COLO829 (cell line): ENCODE measurements at regions not wholly inside any gene's neighbourhood (a gene's known extent, or its start where the extent isn't known, plus 50 kb on each side); places are given as distances from the start of the nearest gene placed in this dataset.
"Not testable (repeated sequence)": the region's sequence is repeated elsewhere in the genome, so short reads cannot be mapped to it uniquely, and the experiment has no call there.

Experiments used
- DNase-seq: peaks from one replicate; pipeline ENCODE4 v3.0.0; 2012; ENCODE audit warnings: low spot score

DNA sequence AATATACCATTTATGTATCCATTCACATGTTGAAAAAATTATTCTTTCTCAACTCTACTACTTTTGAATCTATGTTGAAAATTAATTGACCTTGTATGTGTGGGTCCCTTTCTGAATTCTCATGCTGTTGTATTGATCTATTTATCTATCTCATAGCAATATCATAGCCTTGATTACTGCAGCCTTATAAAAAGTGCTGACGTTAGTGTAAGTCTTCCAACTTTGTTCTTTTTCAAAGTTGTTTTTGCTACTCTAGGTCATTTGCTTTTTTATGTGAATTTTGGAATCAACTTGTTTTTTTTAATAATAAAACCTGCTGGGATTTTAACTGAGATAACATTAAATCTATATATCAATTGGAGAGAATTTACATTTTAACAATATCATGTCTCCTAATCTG, 52.2 kb upstream of the PAX3 start:
- DNase-seq, result no peak

DNA sequence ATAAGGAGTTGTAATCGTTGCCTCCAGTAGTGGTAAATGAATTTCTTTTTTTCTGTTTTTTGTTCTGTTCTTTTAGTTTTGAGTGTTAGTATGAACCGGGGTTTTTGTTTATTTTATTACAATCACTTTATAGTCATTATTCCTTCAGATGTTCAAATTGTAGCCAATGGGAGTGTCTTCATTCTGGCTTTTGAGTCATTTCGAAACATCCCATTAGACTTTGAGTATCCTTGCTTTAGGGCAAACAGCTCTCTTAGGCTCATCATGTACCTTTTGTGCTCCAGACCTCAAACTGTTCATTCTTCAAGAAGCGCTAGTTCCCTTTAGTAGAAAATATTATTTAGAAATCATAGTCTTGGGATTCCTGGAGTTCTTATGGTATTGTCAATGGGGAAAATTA, 54.2 kb upstream of the PAX3 start:
- DNase-seq, result peak; percentile 37

DNA sequence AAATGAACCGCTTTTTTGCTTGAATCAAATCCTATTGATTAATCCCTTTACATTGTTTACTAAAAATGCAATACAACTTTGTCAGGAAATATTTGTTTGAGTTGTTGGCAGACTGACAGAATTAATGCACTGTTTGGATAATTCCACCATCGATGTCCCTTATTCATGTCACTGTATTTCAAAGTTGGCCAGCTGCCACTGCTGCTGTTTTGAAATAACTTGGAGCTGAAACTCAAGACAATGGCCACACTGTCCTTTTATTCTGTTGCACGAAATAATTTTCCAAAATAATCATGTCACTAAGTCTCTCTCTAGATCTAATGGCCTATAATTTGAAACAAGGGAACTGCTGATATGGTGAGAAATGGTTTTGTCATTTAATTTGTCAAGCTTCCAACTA, 55.2 kb upstream of the PAX3 start:
- peak; percentile 53 for DNase-seq

DNA sequence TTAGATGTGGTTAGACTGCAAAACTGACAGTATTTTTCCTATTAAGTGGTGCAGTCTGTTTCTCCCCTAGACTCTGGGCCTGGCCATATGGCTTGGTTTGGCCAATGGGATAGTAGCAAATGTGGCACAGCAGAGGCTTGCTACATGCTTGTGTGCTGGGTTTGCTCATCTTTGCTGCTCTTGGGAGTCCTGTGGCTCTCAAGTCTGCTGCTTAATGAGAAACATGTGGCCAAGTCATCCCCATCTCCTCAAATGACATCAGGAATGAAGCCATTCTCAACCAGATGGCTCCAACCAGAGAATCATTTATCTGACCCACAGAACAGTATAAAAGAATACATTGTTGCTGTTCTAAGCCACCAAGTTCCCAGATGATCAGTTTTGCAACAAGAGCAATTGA, 57.1 kb upstream of the PAX3 start:
- no peak for DNase-seq

DNA sequence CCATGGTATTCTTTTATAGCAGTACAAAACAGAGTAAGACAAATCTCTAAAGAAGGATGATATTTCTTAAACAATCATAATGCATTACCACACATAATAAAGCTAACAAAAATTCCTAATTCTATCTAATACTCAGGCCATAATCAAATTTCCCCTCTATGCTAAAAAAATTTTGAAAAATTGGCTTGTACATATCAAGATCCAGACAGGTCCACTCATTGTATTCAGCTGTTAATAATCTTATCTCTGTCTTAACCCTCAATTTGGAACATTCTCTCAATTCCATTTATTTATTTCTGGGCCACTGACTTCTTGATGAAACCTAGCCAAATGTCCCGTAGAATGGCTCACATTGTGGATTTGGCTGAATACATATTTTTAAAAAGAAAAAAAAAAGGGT, 59.1 kb upstream of the PAX3 start:
- DNase-seq, result no peak

DNA sequence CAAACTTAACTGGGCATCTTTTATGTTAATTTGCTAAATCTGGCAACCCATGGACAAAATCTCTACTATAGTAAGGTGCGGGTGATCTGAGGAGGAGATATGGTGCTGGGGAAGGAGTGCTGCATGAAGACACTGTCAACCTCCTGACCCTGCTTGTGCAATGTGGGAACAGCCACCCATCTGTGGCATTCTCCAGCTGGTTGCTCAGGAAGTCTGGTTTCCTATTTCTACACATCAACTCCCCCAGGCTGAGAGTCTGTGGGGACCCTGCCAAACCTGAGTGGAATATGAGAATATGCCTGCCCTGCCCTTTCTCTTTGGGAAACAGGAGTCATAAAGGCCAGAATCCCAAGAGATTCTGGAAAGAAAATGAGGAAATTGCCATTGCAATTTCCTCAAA, 60.1 kb upstream of the PAX3 start:
- no peak for DNase-seq

DNA sequence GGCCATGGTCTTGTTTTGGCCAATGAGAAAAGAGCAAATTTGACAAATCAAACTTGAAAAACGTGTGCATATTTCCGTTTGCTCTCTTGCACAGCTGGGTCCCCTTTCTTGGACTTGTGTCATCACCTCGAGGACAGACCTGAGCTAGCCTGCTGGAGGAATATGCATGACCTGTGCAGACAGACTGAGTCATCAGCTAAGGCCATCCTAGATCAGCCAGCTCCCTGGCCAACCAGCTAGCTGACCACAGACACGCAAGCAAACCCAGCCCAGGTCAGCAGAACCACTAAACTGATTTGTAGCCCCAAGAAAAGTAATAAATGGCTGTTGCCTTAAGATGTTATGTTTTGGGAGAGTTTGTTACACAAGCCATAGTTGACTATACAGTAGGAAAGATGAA, 61.3 kb upstream of the PAX3 start:
- no peak for DNase-seq

DNA sequence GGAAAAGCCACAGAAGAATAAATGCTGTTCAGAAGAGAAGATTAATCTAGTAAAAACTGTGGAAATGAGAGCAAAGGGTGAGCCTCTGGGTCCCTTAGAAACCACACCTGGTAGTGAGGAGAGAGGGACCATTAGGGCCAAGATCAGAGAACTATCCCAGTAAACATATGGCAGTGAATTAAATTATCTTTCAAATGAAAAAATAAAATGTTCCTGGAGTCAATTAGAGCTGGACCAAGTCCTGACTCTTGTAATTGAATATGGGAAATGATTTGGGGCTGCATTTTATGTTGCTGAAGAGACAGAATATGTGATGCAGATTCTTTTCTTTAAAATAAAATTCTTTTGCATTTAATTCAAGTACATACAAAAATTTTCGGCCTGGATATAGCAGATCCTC, 62.2 kb upstream of the PAX3 start:
- no peak for DNase-seq

DNA sequence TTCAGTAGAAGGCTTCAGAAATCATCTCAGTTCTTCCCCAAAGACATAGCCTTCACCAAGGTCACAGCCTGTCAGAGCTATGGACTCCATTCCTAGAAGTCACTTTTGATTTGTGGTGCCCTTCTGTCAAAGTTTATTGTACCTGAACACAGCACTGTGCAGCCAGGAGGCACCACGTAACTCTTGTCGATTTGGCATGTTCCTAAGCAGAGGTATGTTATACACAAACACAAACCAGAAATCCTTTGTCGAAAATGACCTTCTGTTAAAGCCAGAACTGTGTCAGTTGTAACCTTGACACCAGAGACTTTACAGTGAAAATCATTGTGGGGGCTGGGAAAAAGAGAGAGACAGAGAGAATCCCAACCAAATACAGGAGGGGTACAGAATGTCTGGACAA, 62.6 kb upstream of the SGPP2 start:
- no peak for DNase-seq

DNA sequence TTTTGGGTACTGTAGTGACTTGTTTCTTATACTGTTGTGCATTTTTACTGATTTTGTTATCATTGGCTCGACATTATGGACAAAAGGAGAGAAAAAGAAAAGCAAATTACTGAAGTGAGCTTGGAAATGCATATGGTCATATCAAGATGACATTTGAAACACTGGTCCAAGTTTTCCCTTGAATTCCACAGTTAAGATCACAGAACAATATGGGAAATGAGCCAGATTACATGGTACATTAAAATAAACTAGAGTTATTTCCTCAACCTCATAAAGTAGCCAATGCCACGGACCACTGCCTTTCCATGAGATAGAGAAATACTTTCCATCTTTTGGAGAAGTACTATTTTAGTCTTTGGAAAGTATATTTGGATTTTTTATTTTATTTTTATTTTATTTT, 62.0 kb upstream of the SGPP2 start:
- no peak for DNase-seq

DNA sequence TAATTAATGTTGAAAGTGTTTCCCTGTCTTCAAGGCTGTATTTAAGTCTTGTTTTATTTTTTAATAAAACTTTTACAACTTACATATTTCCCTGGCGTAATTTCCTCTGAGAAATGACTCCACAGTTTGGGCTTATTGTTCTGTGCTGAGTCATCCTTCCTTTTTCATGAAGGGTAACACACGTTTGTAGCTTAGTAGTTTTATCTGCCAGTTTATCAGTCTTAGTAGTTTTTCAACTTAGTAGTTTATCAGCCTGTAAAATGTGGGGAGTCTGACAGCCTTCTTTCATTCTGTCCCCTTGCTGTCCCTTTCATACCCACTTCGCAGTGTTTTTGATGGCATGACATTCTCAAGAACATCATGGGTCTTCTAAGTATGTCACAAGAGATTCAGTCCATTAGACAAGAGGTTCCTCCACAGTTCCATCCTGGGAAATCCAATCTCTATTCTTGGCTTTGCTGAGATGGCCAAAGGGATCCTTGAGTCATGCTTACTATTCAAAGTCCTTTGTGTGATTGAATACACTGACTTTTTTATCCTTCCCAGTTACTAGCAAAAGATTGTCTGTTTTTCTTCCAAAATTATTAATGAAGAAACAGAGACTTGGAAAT, 60.0 kb upstream of the SGPP2 start:
- peak; percentile 31 for DNase-seq

DNA sequence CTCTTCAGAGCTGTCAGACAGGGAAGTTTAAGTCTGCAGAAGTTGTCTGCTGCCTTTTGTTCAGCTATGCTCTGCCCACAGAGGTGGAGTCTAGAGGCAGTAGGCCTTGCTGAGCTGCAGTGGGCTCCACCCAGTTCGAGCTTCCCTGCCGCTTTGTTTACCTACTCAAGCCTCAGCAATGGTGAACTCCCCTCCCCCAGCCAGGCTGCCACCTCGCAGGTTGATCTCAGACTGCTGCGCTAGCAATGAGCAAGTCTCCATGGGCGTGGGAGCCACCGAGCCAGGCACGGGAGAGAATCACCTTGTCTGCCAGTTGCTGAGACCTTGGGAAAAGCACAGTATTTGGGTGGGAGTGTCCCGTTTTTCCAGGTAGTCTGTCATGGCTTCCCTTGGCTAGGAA, 56.1 kb upstream of the SGPP2 start:
- DNase-seq, result not testable (repeated sequence)

DNA sequence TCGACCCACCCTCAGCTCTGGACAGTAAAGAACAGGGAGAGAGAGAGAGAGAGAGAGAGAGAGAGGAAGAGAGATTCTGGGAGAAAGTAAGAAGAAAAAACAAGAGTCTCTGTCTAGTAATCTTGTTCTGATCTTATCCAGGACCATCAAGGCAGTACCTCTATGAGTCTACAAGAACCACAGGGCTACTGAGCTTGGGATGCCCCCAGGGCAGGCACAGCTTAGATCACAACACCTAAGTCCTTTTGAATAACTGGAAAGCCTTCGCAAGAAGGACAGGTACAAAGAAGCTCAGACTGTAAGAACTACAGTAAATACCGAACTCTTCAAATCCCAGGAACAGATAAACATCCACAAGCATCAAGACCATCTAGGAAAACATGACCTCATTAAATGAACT, 51.4 kb upstream of the SGPP2 start:
- DNase-seq, result no peak
